ENCODE measurements at regions not wholly inside any gene's neighbourhood (a gene's known extent, or its start where the extent isn't known, plus 50 kb on each side); places are given as distances from the start of the nearest gene placed in this dataset.

DNA sequence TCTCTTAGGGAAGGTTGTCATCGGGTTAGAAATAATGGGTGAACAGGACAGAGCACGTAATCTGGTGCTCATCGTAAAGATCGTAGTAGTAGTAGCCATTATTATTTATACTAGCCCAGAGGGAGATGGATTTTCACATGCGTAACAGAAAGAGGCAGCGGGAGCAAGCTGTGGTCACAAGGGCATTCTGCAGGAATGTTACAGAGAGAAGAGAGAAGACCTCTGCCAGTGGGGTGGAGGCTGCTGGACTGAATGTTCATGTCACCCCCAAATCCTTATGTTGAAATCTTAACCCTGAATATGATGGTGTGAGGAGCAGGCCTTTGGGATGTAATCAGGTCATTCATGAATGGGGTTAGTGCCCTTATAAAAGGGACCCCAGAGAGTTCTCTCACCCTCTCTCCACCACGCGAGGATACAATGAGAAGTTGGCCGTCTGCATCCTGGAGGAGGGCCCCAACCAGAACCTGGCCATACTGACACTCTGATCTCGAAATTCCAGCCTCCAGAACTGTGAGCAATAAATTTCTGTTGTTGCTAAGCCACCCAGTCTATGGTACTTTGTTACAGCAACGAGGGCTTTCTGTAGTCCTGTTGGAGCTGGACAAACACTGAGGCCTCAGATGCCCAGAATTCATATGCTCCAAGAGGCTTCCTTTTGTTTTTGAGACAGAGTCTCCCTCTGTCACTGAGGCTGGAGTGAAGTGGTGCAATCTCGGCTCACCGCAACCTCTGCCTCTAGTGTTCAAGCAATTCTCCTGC lies 131.2 kb upstream of the MED13L start:
- Histone ChIP-seq H4K5ac (ENCODE audit: insufficient read length, low read depth, low read length) (no peak overlapping the region), H4K20me1 (ENCODE audit: control insufficient read depth, insufficient read depth, insufficient read length) (no peaks in the 10 kb centered on the region), H3K79me2 (ENCODE audit: insufficient read depth, low read length) (no peaks in the 10 kb centered on the region), H4K8ac (replicated peaks; ENCODE audit: insufficient read length, low read depth, low read length) (no peak overlapping the region), H3K23ac (ENCODE audit: insufficient read length, low read depth, low read length) (no peak overlapping the region), H2BK20ac (ENCODE audit: low read depth, low read length, poor library complexity, severe bottlenecking) (no peak overlapping the region), H3K14ac (ENCODE audit: insufficient read depth, low read length) (no peak overlapping the region), H3K4ac (ENCODE audit: low read depth, low read length) (no peak overlapping the region), H2BK15ac (ENCODE audit: low read depth, low read length) (no peak overlapping the region), H2BK5ac (ENCODE audit: insufficient read length, low read length) (no peak overlapping the region), H3K27me3 (ENCODE audit: insufficient read depth, low read length) (no peaks in the 10 kb centered on the region), H3K56ac (ENCODE audit: insufficient read length, low read depth, low read length) (no peak overlapping the region), H3K23me2 (ENCODE audit: insufficient read length, low read depth, low read length, poor library complexity, severe bottlenecking) (no peaks in the 10 kb centered on the region), H3K9me3 (ENCODE audit: control insufficient read depth, low read depth, low read length) (no peaks in the 10 kb centered on the region), H2AK5ac (ENCODE audit: insufficient read length, low read length) (no peak overlapping the region), H3K4me2 (ENCODE audit: insufficient read depth, insufficient read length, low read length) (no peak overlapping the region), H3K79me1 (ENCODE audit: insufficient read depth, low read depth, low read length, poor library complexity, severe bottlenecking) (no peaks in the 10 kb centered on the region), H3K27ac (ENCODE audit: insufficient read length, low read depth, low read length) (no peak overlapping the region), H3K4me1 (ENCODE audit: insufficient read depth, low read length) (0 out of 2 replicates have a peak, but pooled peaks cover 1% of the 10 kb centered on the region), H2BK12ac (ENCODE audit: insufficient read length, low read depth, low read length) (no peak overlapping the region), H3K9ac (ENCODE audit: extremely low read depth, insufficient read length, low read length) (no peak overlapping the region), H4K91ac (ENCODE audit: insufficient read length, low read depth, low read length) (no peak overlapping the region), H3T11ph (ENCODE audit: low read length) (no peak overlapping the region), H2BK120ac (ENCODE audit: low read depth, low read length, poor library complexity, severe bottlenecking) (no peak overlapping the region), H3K18ac (ENCODE audit: insufficient read length, low read depth, low read length) (no peak overlapping the region), H2AFZ (ENCODE audit: low read length) (no peak overlapping the region)
- DNase-seq, result no peak
- Mint-ChIP-seq H3K27me3 (ENCODE audit: low read depth) (no peaks in the 10 kb centered on the region; the same call in 1 of the 2 replicates), H3K4me1 (peaks cover 9 to 14% of the 10 kb centered on the region in 2 experiments), H3K36me3 (ENCODE audit: insufficient read depth in 1 of 3, low read depth in 3 of 3) (no peaks in the 10 kb centered on the region), H3K4me3 (no peak overlapping the region), H3K27ac (no peak overlapping the region), H3K9me3 (no peaks in the 10 kb centered on the region)
- TF ChIP-seq CTCF (conservative IDR thresholded peaks at IDR 0.05), result no peak
- no CpG with 5 or more reads among the region's 13 CpGs for WGBS (ENCODE audit: extremely low coverage, insufficient read length, low lambda C conversion rate)
